Adrenal gland (tissue), 5 donors: ENCODE measurements at regions not wholly inside any gene's neighbourhood (a gene's known extent, or its start where the extent isn't known, plus 50 kb on each side); places are given as distances from the start of the nearest gene placed in this dataset.

Source experiments
- CTCF ChIP-seq, 6 experiments: fragments of 450-650 bp in 4 of 6; fragments of 200-600 bp in 2 of 6; sonication (generic) in 1 of 6; IDR thresholded peaks; 1 replicate in 5 of 6; 2 replicates in 1 of 6; pipeline versions ENCODE4 v1.5.1 to v1.8.0; 2016 to 2021; ENCODE audit warnings: antibody characterized with exemption in 6 of 6, mild to moderate bottlenecking in 2 of 6, moderate library complexity in 1 of 6
- POLR2A ChIP-seq, 2 donors: fragments of 450-650 bp; IDR thresholded peaks; one replicate each; pipeline ENCODE4 v1.6.1; 2017; ENCODE audit warnings: antibody characterized with exemption in 2 of 2, mild to moderate bottlenecking in 2 of 2, moderate library complexity in 1 of 2
- donor health status: DM: no; HTN: no; CAD: no.

GRCh38 chr4:116500225-116500624 is 585.2 kb downstream of the TRAM1L1 start:
- TF ChIP-seq CTCF (IDR thresholded peaks at IDR 0.05) (no peak), POLR2A (IDR thresholded peaks at IDR 0.05) (no peak)
